GM23338 (cell line): ENCODE measurements at regions not wholly inside any gene's neighbourhood (a gene's known extent, or its start where the extent isn't known, plus 50 kb on each side); places are given as distances from the start of the nearest gene placed in this dataset.

Experiments
- CTCF ChIP-seq, 2 experiments: fragments of 200-600 bp in 1 of 2; sonication (generic) in 1 of 2; conservative IDR thresholded peaks; 2 replicates each; pipeline versions ENCODE4 v1.5.1 to v1.6.1; 2016 to 2017; ENCODE audit warnings: antibody characterized with exemption in 2 of 2, low read depth in 2 of 2, mild to moderate bottlenecking in 2 of 2, moderate library complexity in 1 of 2
- POLR2AphosphoS5 ChIP-seq: IDR thresholded peaks from 2 replicates; pipeline ENCODE4 v1.6.1; 2016; ENCODE audit warnings: antibody characterized with exemption, low read depth

- no peak for TF ChIP-seq POLR2AphosphoS5
- TF ChIP-seq CTCF (conservative IDR thresholded peaks at IDR 0.05; ENCODE audit: low read depth in 2 of 2): no peak
These were observed 469.5 kb downstream of the POM121L12 start for GRCh38 chr7:53504914-53505313.
